ENCODE measurements at regions not wholly inside any gene's neighbourhood (a gene's known extent, or its start where the extent isn't known, plus 50 kb on each side); places are given as distances from the start of the nearest gene placed in this dataset.

- no peak for TF ChIP-seq CTCF (IDR thresholded peaks at IDR 0.05; ENCODE audit: low read depth, low read length, missing control alignments)
- DNase-seq (ENCODE audit: low read depth): no peak
- no peak overlapping the region for H3K4me3 ChIP-seq (ENCODE audit: low read depth, low read length)
Measured at GRCh38 chr14:34025325-34026017, 74.6 kb upstream of the EGLN3 start.

- DNase-seq (ENCODE audit: low read depth): no peak
- no peak overlapping the region for H3K4me3 ChIP-seq (ENCODE audit: low read depth, low read length)
- no peak for TF ChIP-seq CTCF (IDR thresholded peaks at IDR 0.05; ENCODE audit: low read depth, low read length, missing control alignments)
Measured at GRCh38 chr14:34024768-34025144, 73.9 kb upstream of the EGLN3 start.

- no peak for TF ChIP-seq CTCF (IDR thresholded peaks at IDR 0.05; ENCODE audit: low read depth, low read length, missing control alignments)
- H3K4me3 ChIP-seq (ENCODE audit: low read depth, low read length): no peak overlapping the region
- no peak for DNase-seq (ENCODE audit: low read depth)
Measured at GRCh38 chr14:34023824-34024767, 73.2 kb upstream of the EGLN3 start.

GRCh38 chr14:34021096-34021495 lies 70.2 kb upstream of the EGLN3 start:
- H3K4me3 ChIP-seq (ENCODE audit: low read depth, low read length): no peak overlapping the region
- TF ChIP-seq CTCF (IDR thresholded peaks at IDR 0.05; ENCODE audit: low read depth, low read length, missing control alignments): no peak
- DNase-seq (ENCODE audit: low read depth): no peak

- no peak overlapping the region for H3K4me3 ChIP-seq (ENCODE audit: low read depth, low read length)
- TF ChIP-seq CTCF (IDR thresholded peaks at IDR 0.05; ENCODE audit: low read depth, low read length, missing control alignments): no peak
- DNase-seq (ENCODE audit: low read depth): no peak
Measured at GRCh38 chr14:34020014-34020413, 69.1 kb upstream of the EGLN3 start.

GRCh38 chr14:34018564-34019244 lies 67.8 kb upstream of the EGLN3 start:
- peak; percentile 44 for DNase-seq (ENCODE audit: low read depth)
- peak overlapping the region; percentile 56 for H3K4me3 ChIP-seq (ENCODE audit: low read depth, low read length)
- TF ChIP-seq CTCF (IDR thresholded peaks at IDR 0.05; ENCODE audit: low read depth, low read length, missing control alignments): no peak

All from GM12864 (cell line).